K562 (cell line): ENCODE measurements at regions not wholly inside any gene's neighbourhood (a gene's known extent, or its start where the extent isn't known, plus 50 kb on each side); places are given as distances from the start of the nearest gene placed in this dataset.

Experiments
- ATAC-seq: fragments of 200-7000 bp; cut with Tn5 transposase; 3 replicates; pipeline ENCODE4 v1.9.1; 2020; ENCODE audit warnings: moderate library complexity
- BruUV-seq: library from RNA; stranded (reverse); fragments of 400-500 nt; replicated peaks from 2 replicates; lab custom pipeline; 2021; lab: Mats Ljungman, UMichigan
- CTCF ChIA-PET: fragments of 300-600 bp; formaldehyde crosslinking; extraction: SDS; loops from one replicate; lab custom pipeline; 2021; ENCODE audit warnings: low intra/inter-chr PET ratio; lab: Yijun Ruan, JAX
- POLR2A ChIA-PET: fragments of 300-600, 350-650 bp; sonication (Branson Sonifier 250); formaldehyde crosslinking; extraction: SDS; loops from one replicate; lab custom pipeline; 2021; ENCODE audit warnings: antibody characterized with exemption, inconsistent platforms; lab: Yijun Ruan, JAX
- DNase-seq, 4 experiments: peaks; one replicate each; pipeline versions ENCODE4 v3.0.0 to v3.0.0-alpha.2; 2011 to 2018; ENCODE audit warnings: low spot score in 3 of 4, mixed read lengths in 3 of 4; ENCODE audit errors: extremely low read depth in 1 of 4
- FAIRE-seq: peaks from 2 replicates; lab custom pipeline; 2011; peaks lifted over from hg19 to GRCh38; lab: Jason Lieb, UNC
- H2AFZ ChIP-seq: 2 replicates; pipeline ENCODE4 v1.6.0; 2011; ENCODE audit warnings: low read depth, low read length, control low read depth, inconsistent platforms
- H3K27ac ChIP-seq: fragments of 200-600 bp; 3 replicates; pipeline ENCODE4 v1.8.0; 2011; ENCODE audit warnings: low read depth, mild to moderate bottlenecking, control low read depth, inconsistent platforms, low read length, moderate library complexity, mixed read lengths; ENCODE audit errors: extremely low read depth
- H3K27me3 ChIP-seq, 2 experiments: fragments of 300-600 bp in 1 of 2; 2 replicates in 1 of 2; 3 replicates in 1 of 2; pipeline versions ENCODE4 v1.6.0 to v1.8.0; 2011; ENCODE audit warnings: inconsistent platforms in 2 of 2, low read length in 2 of 2, mild to moderate bottlenecking in 1 of 2, mixed read lengths in 1 of 2, moderate library complexity in 1 of 2; ENCODE audit not compliant: control insufficient read depth in 2 of 2, insufficient read depth in 2 of 2
- H3K36me3 ChIP-seq: fragments of 300-600 bp; 3 replicates; pipeline ENCODE4 v1.8.0; 2011; ENCODE audit warnings: mild to moderate bottlenecking, low read length, inconsistent platforms; ENCODE audit not compliant: control insufficient read depth, insufficient read depth
- H3K4me1 ChIP-seq, 2 experiments: fragments of 200-600 bp in 1 of 2; replicated peaks in 1 of 2; 2 replicates in 1 of 2; 3 replicates in 1 of 2; pipeline versions ENCODE4 v1.5.1 to v1.8.0; 2011; ENCODE audit warnings: inconsistent platforms in 2 of 2, low read length in 2 of 2, mild to moderate bottlenecking in 1 of 2, mixed read lengths in 1 of 2, moderate library complexity in 1 of 2; ENCODE audit not compliant: control insufficient read depth in 2 of 2, insufficient read depth in 2 of 2
- H3K4me2 ChIP-seq: 2 replicates; pipeline ENCODE4 v1.6.1; 2011; ENCODE audit warnings: low read length, control low read depth, inconsistent platforms, mixed read lengths; ENCODE audit not compliant: insufficient read depth
- H3K4me3 ChIP-seq: fragments of 200-600 bp; sonication (generic), shearing (Covaris generic); 2 replicates; pipeline ENCODE4 v1.5.1; 2016; ENCODE audit warnings: control low read depth, inconsistent platforms
- H3K79me2 ChIP-seq: fragments of 200-600 bp; 3 replicates; pipeline ENCODE4 v1.8.0; 2011; ENCODE audit warnings: low read length, inconsistent platforms; ENCODE audit not compliant: control insufficient read depth, insufficient read depth
- H3K9ac ChIP-seq, 2 experiments: 2 replicates each; pipeline versions ENCODE4 v1.6.0 to v1.6.1; 2011; ENCODE audit warnings: low read depth in 2 of 2, low read length in 2 of 2, control low read depth in 1 of 2, inconsistent platforms in 1 of 2, mild to moderate bottlenecking in 1 of 2, mixed read lengths in 1 of 2; ENCODE audit not compliant: insufficient read depth in 1 of 2
- H3K9me1 ChIP-seq: one replicate; pipeline ENCODE4 v1.6.0; 2011; ENCODE audit warnings: inconsistent platforms, mild to moderate bottlenecking, low read length, moderate library complexity; ENCODE audit not compliant: control insufficient read depth, insufficient read depth
- H3K9me3 ChIP-seq: replicated peaks from 2 replicates; pipeline ENCODE4 v1.5.1; 2011; ENCODE audit warnings: low read depth, low read length, inconsistent platforms; ENCODE audit not compliant: control insufficient read depth, insufficient read depth
- H4K20me1 ChIP-seq: replicated peaks from 2 replicates; pipeline ENCODE4 v1.6.1; 2011; ENCODE audit warnings: low read length, inconsistent platforms, mixed read lengths; ENCODE audit not compliant: control insufficient read depth, insufficient read depth
- ARNT ChIP-seq, 2 experiments: fragments of 450-650 bp; IDR thresholded peaks; 2 replicates each; pipeline ENCODE4 v1.6.1; 2016; ENCODE audit warnings: mild to moderate bottlenecking in 1 of 2
- CGGBP1 ChIP-seq: fragments of 250-450 bp; sonication (Bioruptor Pico); IDR thresholded peaks from 2 replicates; pipeline ENCODE4 v1.9.0; 2021; ENCODE audit warnings: mild to moderate bottlenecking
- COPS2 ChIP-seq: fragments of 450-650 bp; conservative IDR thresholded peaks from 2 replicates; pipeline ENCODE4 v1.6.1; 2016; ENCODE audit warnings: mild to moderate bottlenecking, moderate library complexity
- E4F1 ChIP-seq: fragments of 250-450 bp; sonication (Bioruptor Pico); IDR thresholded peaks from 2 replicates; pipeline ENCODE4 v1.5.0; 2021; ENCODE audit warnings: mild to moderate bottlenecking, borderline replicate concordance
- FOXJ2 ChIP-seq: fragments of 200-800 bp; sonication (Bioruptor generic); IDR thresholded peaks from 2 replicates; pipeline ENCODE4 v1.6.1; 2016; ENCODE audit warnings: missing genetic modification characterization, missing compliant biosample characterization
- HEY1 ChIP-seq: fragments of 250-450 bp; sonication (Bioruptor Pico); IDR thresholded peaks from 2 replicates; pipeline ENCODE4 v1.5.0; 2020; ENCODE audit warnings: mild to moderate bottlenecking, moderate library complexity, borderline replicate concordance
- HIVEP1 ChIP-seq: fragments of 250-450 bp; sonication (Bioruptor Pico); IDR thresholded peaks from 2 replicates; pipeline ENCODE4 v1.4.0; 2020; ENCODE audit warnings: mild to moderate bottlenecking
- LARP7 ChIP-seq: fragments of 450-650 bp; IDR thresholded peaks from 2 replicates; pipeline ENCODE4 v1.6.1; 2016
- MXD1 ChIP-seq: fragments of 250-450 bp; sonication (Bioruptor Pico); IDR thresholded peaks from 2 replicates; pipeline ENCODE4 v1.8.0; 2021; ENCODE audit warnings: borderline replicate concordance, mild to moderate bottlenecking, moderate library complexity; ENCODE audit not compliant: poor library complexity, severe bottlenecking
- NFE2L1 ChIP-seq: fragments of 450-650 bp; IDR thresholded peaks from 2 replicates; pipeline ENCODE4 v1.6.1; 2016; ENCODE audit warnings: missing genetic modification characterization, low read depth, mild to moderate bottlenecking, missing compliant biosample characterization, moderate library complexity, borderline replicate concordance
- POLR2B ChIP-seq: fragments of 450-650 bp; IDR thresholded peaks from 2 replicates; pipeline ENCODE4 v1.6.1; 2018; ENCODE audit warnings: low read depth; ENCODE audit not compliant: partially characterized antibody
- RBM15 ChIP-seq: fragments of 200-400 bp; formaldehyde crosslinking; IDR thresholded peaks from 2 replicates; pipeline ENCODE4 v1.6.1; 2018; ENCODE audit warnings: mild to moderate bottlenecking, low read length, moderate library complexity; ENCODE audit not compliant: insufficient read depth
- SAFB2 ChIP-seq: fragments of 200-400 bp; formaldehyde crosslinking; IDR thresholded peaks from 2 replicates; pipeline ENCODE4 v1.6.1; 2018; ENCODE audit warnings: borderline replicate concordance, low read length, low read depth, moderate library complexity; ENCODE audit not compliant: severe bottlenecking
- XRCC5 ChIP-seq: fragments of 200-400 bp; formaldehyde crosslinking; IDR thresholded peaks from 2 replicates; pipeline ENCODE4 v1.6.1; 2017; ENCODE audit warnings: low read depth, mild to moderate bottlenecking, low read length
- ZNF224 ChIP-seq: sonication (generic); formaldehyde crosslinking; IDR thresholded peaks from 2 replicates; pipeline ENCODE4 v1.8.0; 2022; ENCODE audit warnings: mild to moderate bottlenecking, missing genetic modification reagents
- ZNF354B ChIP-seq: fragments of 250-450 bp; sonication (Bioruptor Pico); IDR thresholded peaks from 2 replicates; pipeline ENCODE4 v1.4.0; 2020
- WGBS: fragments of 100-300 bp; shearing (Covaris generic); methylation state at CpG from one replicate; pipeline ENCODE4 v1.1.6; 2016; ENCODE audit warnings: low coverage, mixed read lengths; ENCODE audit not compliant: insufficient coverage; ENCODE audit errors: missing lambda C conversion rate; 5-methylcytosine and 5-hydroxymethylcytosine counted together
- in situ Hi-C: fragments of 300-500 bp; cut with MboI; formaldehyde crosslinking; loops from 4 replicates; pipeline ENCODE4 v1.15.0; 2018; ENCODE audit warnings: inconsistent platforms, mixed read lengths
- intact Hi-C: fragments of 100-400 bp; cut with micrococcal nuclease; formaldehyde crosslinking; loops from 2 replicates; pipeline ENCODE4 v1.14.2; 2022

GRCh38 chr7:55314967-55315366 is 50.2 kb upstream of the LANCL2 start:
- no peak for FAIRE-seq
- Histone ChIP-seq H4K20me1 (no peaks in the 10 kb centered on the region), H3K27ac (no peak overlapping the region)

More at GRCh38 chr7:55314967-55315366, 50.2 kb upstream of the LANCL2 start:
- no peaks in the 10 kb centered on the region for H3K79me2 ChIP-seq
- H2AFZ ChIP-seq = no peak overlapping the region
- POLR2A ChIA-PET = interaction anchor here (0.9 kb wide), 1 partner anchor 9 kb away, joined by 3 read pairs; no protein-coding TSS in a partner anchor
- H3K4me1 ChIP-seq = no peaks in the 10 kb centered on the region
- in situ Hi-C loops = no loop called here
- no peak for TF ChIP-seq LARP7
- no peak for TF ChIP-seq RBM15
- TF ChIP-seq NFE2L1 (tag) = no peak
- no peak for TF ChIP-seq SAFB2
- TF ChIP-seq MXD1 (CRISPR knock-in tag) = no peak
- no peak for TF ChIP-seq HIVEP1 (CRISPR knock-in tag)
- TF ChIP-seq POLR2B = no peak
- no peak for TF ChIP-seq E4F1 (CRISPR knock-in tag)
- no peak for TF ChIP-seq ZNF224
- no peak for TF ChIP-seq ARNT (IDR thresholded peaks at IDR 0.05)
- no peak for TF ChIP-seq COPS2
- TF ChIP-seq HEY1 (CRISPR knock-in tag) = no peak
- TF ChIP-seq CGGBP1 = no peak
- no peak for TF ChIP-seq XRCC5
- TF ChIP-seq ZNF354B (CRISPR knock-in tag) = no peak
- no peak for TF ChIP-seq FOXJ2 (tag)
- no peak overlapping the region for H3K4me2 ChIP-seq
- H3K9me1 ChIP-seq = no peaks in the 10 kb centered on the region
- H3K4me3 ChIP-seq = no peak overlapping the region
- intact Hi-C loops = no loop called here
- H3K27me3 ChIP-seq = peaks cover 9 to 34% of the 10 kb centered on the region in 2 experiments; a peak in 4 of 5 replicates
- CTCF ChIA-PET = no interaction called here
- H3K9me3 ChIP-seq = no peaks in the 10 kb centered on the region
- H3K9ac ChIP-seq = no peak overlapping the region
- DNase-seq (no peak), ATAC-seq (no peak)
- WGBS = 2% methylated on average over 8 of the region's 8 CpGs
- BruUV-seq = no TSS peak
- no peaks in the 10 kb centered on the region for H3K36me3 ChIP-seq
